ENCODE measurements at regions not wholly inside any gene's neighbourhood (a gene's known extent, or its start where the extent isn't known, plus 50 kb on each side); places are given as distances from the start of the nearest gene placed in this dataset.

GRCh38 chr15:66895794-66896453 lies 169.5 kb upstream of the SMAD3 start (continued):
- no peak for TF ChIP-seq ARID4B (CRISPR knock-in tag; IDR thresholded peaks at IDR 0.05)
- no peak for TF ChIP-seq CBX5 (IDR thresholded peaks at IDR 0.05; ENCODE audit: borderline replicate concordance, low read depth)
- no peak for TF ChIP-seq XRCC3 (IDR thresholded peaks at IDR 0.05)
- no peak for TF ChIP-seq ZNF408 (CRISPR knock-in tag; IDR thresholded peaks at IDR 0.05; ENCODE audit: low read depth)
- TF ChIP-seq CXXC5 (CRISPR knock-in tag; IDR thresholded peaks at IDR 0.05): peak; percentile 32; the same call in 1 of the 2 replicates
- no peak for TF ChIP-seq KAT2B (IDR thresholded peaks at IDR 0.05; ENCODE audit: low read depth, low read length)
- TF ChIP-seq ETS2 (tag; IDR thresholded peaks at IDR 0.05; ENCODE audit: borderline replicate concordance, poor library complexity, severe bottlenecking): no peak
- TF ChIP-seq MNT (conservative IDR thresholded peaks at IDR 0.05): no peak
- no peak for TF ChIP-seq SIN3B (IDR thresholded peaks at IDR 0.05; ENCODE audit: low read depth)
- TF ChIP-seq SAFB2 (IDR thresholded peaks at IDR 0.05; ENCODE audit: borderline replicate concordance, low read depth, low read length, severe bottlenecking): no peak
- TF ChIP-seq RERE (CRISPR knock-in tag; IDR thresholded peaks at IDR 0.05; ENCODE audit: borderline replicate concordance): no peak
- TF ChIP-seq ZFP91 (CRISPR knock-in tag; IDR thresholded peaks at IDR 0.05): no peak
- TF ChIP-seq NFE2 (IDR thresholded peaks at IDR 0.05; ENCODE audit: low read depth): no peak
